ENCODE measurements at regions not wholly inside any gene's neighbourhood (a gene's known extent, or its start where the extent isn't known, plus 50 kb on each side); places are given as distances from the start of the nearest gene placed in this dataset.

GRCh38 chrX:63993936-63994335 lies 208.9 kb upstream of the ARHGEF9 start:
- no peak overlapping the region for H3K4me3 ChIP-seq (ENCODE audit: low read depth, low read length)
- TF ChIP-seq CTCF (IDR thresholded peaks at IDR 0.05; ENCODE audit: low read depth, low read length), result no peak

- no peak for TF ChIP-seq CTCF (IDR thresholded peaks at IDR 0.05; ENCODE audit: low read depth, low read length)
- H3K4me3 ChIP-seq (ENCODE audit: low read depth, low read length), result no peak overlapping the region
Measured at GRCh38 chrX:63985906-63986305, 200.9 kb upstream of the ARHGEF9 start.

- H3K4me3 ChIP-seq (ENCODE audit: low read depth, low read length), result no peak overlapping the region
- TF ChIP-seq CTCF (IDR thresholded peaks at IDR 0.05; ENCODE audit: low read depth, low read length), result no peak
Measured at GRCh38 chrX:63979480-63979879, 194.5 kb upstream of the ARHGEF9 start.

GRCh38 chrX:63967551-63967950 lies 182.5 kb upstream of the ARHGEF9 start:
- H3K4me3 ChIP-seq (ENCODE audit: low read depth, low read length), result no peak overlapping the region
- no peak for TF ChIP-seq CTCF (IDR thresholded peaks at IDR 0.05; ENCODE audit: low read depth, low read length)

GRCh38 chrX:63963095-63963784 lies 178.2 kb upstream of the ARHGEF9 start:
- no peak overlapping the region for H3K4me3 ChIP-seq (ENCODE audit: low read depth, low read length)
- TF ChIP-seq CTCF (IDR thresholded peaks at IDR 0.05; ENCODE audit: low read depth, low read length), result no peak

GRCh38 chrX:63961964-63962363 lies 176.9 kb upstream of the ARHGEF9 start:
- no peak overlapping the region for H3K4me3 ChIP-seq (ENCODE audit: low read depth, low read length)
- TF ChIP-seq CTCF (IDR thresholded peaks at IDR 0.05; ENCODE audit: low read depth, low read length), result no peak

- H3K4me3 ChIP-seq (ENCODE audit: low read depth, low read length), result no peak overlapping the region
- TF ChIP-seq CTCF (IDR thresholded peaks at IDR 0.05; ENCODE audit: low read depth, low read length), result no peak
Measured at GRCh38 chrX:63959975-63960374, 175.0 kb upstream of the ARHGEF9 start.

Measured in WI38 (cell line).